ENCODE measurements at regions not wholly inside any gene's neighbourhood (a gene's known extent, or its start where the extent isn't known, plus 50 kb on each side); places are given as distances from the start of the nearest gene placed in this dataset.
A peak's percentile ranks its signal among the peaks of the same experiment; 100 is the strongest.

GRCh38 chr14:96940009-96940408 lies 142.8 kb downstream of the VRK1 start:
- H3K27ac ChIP-seq, result no peak overlapping the region

GRCh38 chr14:96944297-96944696 lies 147.1 kb downstream of the VRK1 start:
- H3K27me3 ChIP-seq, result no peaks in the 10 kb centered on the region
- TF ChIP-seq CTCF (IDR thresholded peaks at IDR 0.05; ENCODE audit: poor library complexity) (no peak), EZH2 (IDR thresholded peaks at IDR 0.05; ENCODE audit: borderline replicate concordance) (no peak), EZH2phosphoT487 (IDR thresholded peaks at IDR 0.05; ENCODE audit: low read depth, severe bottlenecking, unreplicated experiment) (no peak)
- no peaks in the 10 kb centered on the region for H3K79me2 ChIP-seq
- H3K9me3 ChIP-seq (ENCODE audit: low read depth), result no peaks in the 10 kb centered on the region
- H2AFZ ChIP-seq, result no peak overlapping the region
- no peaks in the 10 kb centered on the region for H3K4me1 ChIP-seq (ENCODE audit: insufficient read depth)
- WGBS (ENCODE audit: low lambda C conversion rate, missing lambda C conversion rate), result 69% methylated on average over 6 of the region's 6 CpGs
- no peaks in the 10 kb centered on the region for H4K20me1 ChIP-seq (ENCODE audit: insufficient read depth, poor library complexity, severe bottlenecking)
- no peak overlapping the region for H3K4me2 ChIP-seq
- no peak for DNase-seq (ENCODE audit: low spot score)
- no peaks in the 10 kb centered on the region for H3K9me2 ChIP-seq (replicated peaks; ENCODE audit: insufficient read depth)
- H3K4me3 ChIP-seq, result no peak overlapping the region
- H3K27ac ChIP-seq, result no peak overlapping the region
- no peaks in the 10 kb centered on the region for H3K36me3 ChIP-seq (replicated peaks; ENCODE audit: insufficient read depth, low read depth)

More at GRCh38 chr14:96940009-96940408, 142.8 kb downstream of the VRK1 start:
- H3K9me2 ChIP-seq (replicated peaks; ENCODE audit: insufficient read depth), result no peaks in the 10 kb centered on the region
- TF ChIP-seq CTCF (IDR thresholded peaks at IDR 0.05; ENCODE audit: poor library complexity) (no peak), EZH2 (IDR thresholded peaks at IDR 0.05; ENCODE audit: borderline replicate concordance) (no peak), EZH2phosphoT487 (IDR thresholded peaks at IDR 0.05; ENCODE audit: low read depth, severe bottlenecking, unreplicated experiment) (no peak)
- no peaks in the 10 kb centered on the region for H3K79me2 ChIP-seq
- DNase-seq (ENCODE audit: low spot score), result peak; percentile 17
- 43% methylated on average over 3 of the region's 3 CpGs for WGBS (ENCODE audit: low lambda C conversion rate, missing lambda C conversion rate)
- H4K20me1 ChIP-seq (ENCODE audit: insufficient read depth, poor library complexity, severe bottlenecking), result no peaks in the 10 kb centered on the region
- H3K4me3 ChIP-seq, result no peak overlapping the region
- H3K4me1 ChIP-seq (ENCODE audit: insufficient read depth), result no peaks in the 10 kb centered on the region
- H2AFZ ChIP-seq, result no peak overlapping the region
- H3K9me3 ChIP-seq (ENCODE audit: low read depth), result no peaks in the 10 kb centered on the region
- H3K4me2 ChIP-seq, result no peak overlapping the region
- no peaks in the 10 kb centered on the region for H3K36me3 ChIP-seq (replicated peaks; ENCODE audit: insufficient read depth, low read depth)
- H3K27me3 ChIP-seq, result no peaks in the 10 kb centered on the region

DNA sequence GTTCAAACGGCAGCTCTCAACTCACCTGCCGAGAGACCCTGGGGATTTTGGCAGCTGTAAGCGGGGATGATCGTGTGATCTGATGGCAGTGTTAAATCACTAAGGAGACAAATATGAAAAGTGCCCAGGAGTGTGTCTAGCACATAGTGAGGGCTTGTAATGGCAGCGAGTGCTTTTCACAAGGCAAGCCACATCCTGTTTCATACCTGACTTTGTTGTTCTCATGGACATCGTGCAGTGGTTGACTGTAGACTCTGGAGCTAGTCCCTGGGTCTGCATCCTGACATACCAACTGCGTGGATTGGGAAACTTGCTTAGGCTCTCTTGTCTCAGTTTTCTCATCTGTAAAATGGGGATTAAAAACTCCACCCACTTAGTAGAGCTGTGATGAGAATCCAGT lies 148.5 kb downstream of the VRK1 start:
- no peaks in the 10 kb centered on the region for H4K20me1 ChIP-seq (ENCODE audit: insufficient read depth, poor library complexity, severe bottlenecking)
- no peaks in the 10 kb centered on the region for H3K36me3 ChIP-seq (replicated peaks; ENCODE audit: insufficient read depth, low read depth)
- H3K9me2 ChIP-seq (replicated peaks; ENCODE audit: insufficient read depth), result no peaks in the 10 kb centered on the region
- no peaks in the 10 kb centered on the region for H3K4me1 ChIP-seq (ENCODE audit: insufficient read depth)
- 97% methylated on average over 7 of the region's 7 CpGs for WGBS (ENCODE audit: low lambda C conversion rate, missing lambda C conversion rate)
- TF ChIP-seq EZH2phosphoT487 (IDR thresholded peaks at IDR 0.05; ENCODE audit: low read depth, severe bottlenecking, unreplicated experiment) (no peak), CTCF (IDR thresholded peaks at IDR 0.05; ENCODE audit: poor library complexity) (no peak), EZH2 (IDR thresholded peaks at IDR 0.05; ENCODE audit: borderline replicate concordance) (no peak)
- DNase-seq (ENCODE audit: low spot score), result no peak
- H3K27ac ChIP-seq, result no peak overlapping the region
- no peaks in the 10 kb centered on the region for H3K79me2 ChIP-seq
- H3K27me3 ChIP-seq, result no peaks in the 10 kb centered on the region
- no peak overlapping the region for H2AFZ ChIP-seq
- no peak overlapping the region for H3K4me3 ChIP-seq
- H3K9me3 ChIP-seq (ENCODE audit: low read depth), result no peaks in the 10 kb centered on the region
- no peak overlapping the region for H3K4me2 ChIP-seq

GRCh38 chr14:96949594-96949993 lies 152.4 kb downstream of the VRK1 start:
- 83% methylated on average over 3 of the region's 3 CpGs for WGBS (ENCODE audit: low lambda C conversion rate, missing lambda C conversion rate)
- Histone ChIP-seq H3K4me1 (ENCODE audit: insufficient read depth) (no peaks in the 10 kb centered on the region), H3K27ac (no peak overlapping the region), H3K79me2 (no peaks in the 10 kb centered on the region), H3K4me3 (no peak overlapping the region), H3K4me2 (no peak overlapping the region), H2AFZ (no peak overlapping the region), H3K9me2 (replicated peaks; ENCODE audit: insufficient read depth) (no peaks in the 10 kb centered on the region), H4K20me1 (ENCODE audit: insufficient read depth, poor library complexity, severe bottlenecking) (no peaks in the 10 kb centered on the region), H3K9me3 (ENCODE audit: low read depth) (no peaks in the 10 kb centered on the region), H3K36me3 (replicated peaks; ENCODE audit: insufficient read depth, low read depth) (no peaks in the 10 kb centered on the region), H3K27me3 (no peaks in the 10 kb centered on the region)
- no peak for DNase-seq (ENCODE audit: low spot score)
- TF ChIP-seq CTCF (IDR thresholded peaks at IDR 0.05; ENCODE audit: poor library complexity) (no peak), EZH2 (IDR thresholded peaks at IDR 0.05; ENCODE audit: borderline replicate concordance) (no peak), EZH2phosphoT487 (IDR thresholded peaks at IDR 0.05; ENCODE audit: low read depth, severe bottlenecking, unreplicated experiment) (no peak)
